ENCODE measurements at regions not wholly inside any gene's neighbourhood (a gene's known extent, or its start where the extent isn't known, plus 50 kb on each side); places are given as distances from the start of the nearest gene placed in this dataset.

DNA sequence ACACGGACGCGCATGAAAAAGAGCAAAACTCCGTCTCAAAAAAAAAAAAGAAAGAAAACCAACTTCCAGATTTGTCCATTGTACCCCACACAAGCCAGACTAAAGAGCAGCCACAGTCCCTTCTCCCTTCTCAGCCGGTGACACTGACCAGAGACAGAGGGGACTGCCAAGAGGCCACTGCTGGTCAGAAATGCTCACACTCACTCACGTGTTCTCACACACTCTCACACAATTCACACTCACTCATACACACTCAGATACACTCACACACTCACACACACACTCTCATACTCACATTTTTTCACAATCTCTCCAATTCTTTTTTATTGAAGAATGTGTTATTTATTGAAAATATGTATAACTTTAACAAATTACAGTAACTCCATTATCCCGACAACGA, 90.8 kb upstream of the RAB4A start:
- Histone ChIP-seq H3K4me1 (ENCODE audit: insufficient read depth) (no peaks in the 10 kb centered on the region), H3K4me3 (no peak overlapping the region), H3K27me3 (no peaks in the 10 kb centered on the region), H3K9me3 (no peaks in the 10 kb centered on the region), H3K27ac (no peak overlapping the region), H3K36me3 (no peaks in the 10 kb centered on the region)
- TF ChIP-seq EP300 (IDR thresholded peaks at IDR 0.05) = no peak
- no peak for TF ChIP-seq POLR2A (IDR thresholded peaks at IDR 0.05)
- TF ChIP-seq, protein P1, sequence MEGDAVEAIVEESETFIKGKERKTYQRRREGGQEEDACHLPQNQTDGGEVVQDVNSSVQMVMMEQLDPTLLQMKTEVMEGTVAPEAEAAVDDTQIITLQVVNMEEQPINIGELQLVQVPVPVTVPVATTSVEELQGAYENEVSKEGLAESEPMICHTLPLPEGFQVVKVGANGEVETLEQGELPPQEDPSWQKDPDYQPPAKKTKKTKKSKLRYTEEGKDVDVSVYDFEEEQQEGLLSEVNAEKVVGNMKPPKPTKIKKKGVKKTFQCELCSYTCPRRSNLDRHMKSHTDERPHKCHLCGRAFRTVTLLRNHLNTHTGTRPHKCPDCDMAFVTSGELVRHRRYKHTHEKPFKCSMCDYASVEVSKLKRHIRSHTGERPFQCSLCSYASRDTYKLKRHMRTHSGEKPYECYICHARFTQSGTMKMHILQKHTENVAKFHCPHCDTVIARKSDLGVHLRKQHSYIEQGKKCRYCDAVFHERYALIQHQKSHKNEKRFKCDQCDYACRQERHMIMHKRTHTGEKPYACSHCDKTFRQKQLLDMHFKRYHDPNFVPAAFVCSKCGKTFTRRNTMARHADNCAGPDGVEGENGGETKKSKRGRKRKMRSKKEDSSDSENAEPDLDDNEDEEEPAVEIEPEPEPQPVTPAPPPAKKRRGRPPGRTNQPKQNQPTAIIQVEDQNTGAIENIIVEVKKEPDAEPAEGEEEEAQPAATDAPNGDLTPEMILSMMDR (IDR thresholded peaks at IDR 0.05) = no peak
- 79 to 85% (median 82%) methylated on average over 8 of the region's 8 CpGs for WGBS, 3 donors
- intact Hi-C loops (cut with DNase I) = no loop called here
- no peak for DNase-seq

DNA sequence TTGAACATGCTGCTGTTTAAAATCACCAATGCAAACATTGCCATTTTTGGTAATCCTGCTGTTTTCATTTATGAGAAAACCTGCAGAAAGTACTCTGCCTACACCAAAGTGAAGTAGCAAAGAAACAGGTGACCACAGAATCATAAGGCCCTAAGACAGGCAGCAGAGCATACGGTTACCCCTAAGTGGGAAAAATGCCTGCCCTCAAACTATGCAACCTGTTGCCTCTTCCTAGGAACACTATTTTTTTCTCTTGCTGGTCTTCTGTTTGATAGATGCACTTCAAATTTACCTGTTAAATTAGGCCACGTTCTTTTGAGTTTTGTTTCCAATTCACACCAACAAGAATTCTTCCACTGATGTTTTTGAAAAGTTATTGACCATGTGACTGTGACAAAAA, 89.5 kb upstream of the RAB4A start:
- H3K27ac ChIP-seq = no peak overlapping the region
- no peak overlapping the region for H3K4me3 ChIP-seq
- H3K36me3 ChIP-seq = no peaks in the 10 kb centered on the region
- no peak for TF ChIP-seq EP300 (IDR thresholded peaks at IDR 0.05)
- no peak for TF ChIP-seq POLR2A (IDR thresholded peaks at IDR 0.05)
- TF ChIP-seq, protein P1 (IDR thresholded peaks at IDR 0.05) = no peak
- no peaks in the 10 kb centered on the region for H3K27me3 ChIP-seq
- H3K9me3 ChIP-seq = no peaks in the 10 kb centered on the region
- H3K4me1 ChIP-seq (ENCODE audit: insufficient read depth) = no peaks in the 10 kb centered on the region
- 92 to 95% (median 93%) methylated on average over 2 of the region's 2 CpGs for WGBS, 3 donors
- no peak for DNase-seq
- intact Hi-C loops (cut with DNase I) = no loop called here

DNA sequence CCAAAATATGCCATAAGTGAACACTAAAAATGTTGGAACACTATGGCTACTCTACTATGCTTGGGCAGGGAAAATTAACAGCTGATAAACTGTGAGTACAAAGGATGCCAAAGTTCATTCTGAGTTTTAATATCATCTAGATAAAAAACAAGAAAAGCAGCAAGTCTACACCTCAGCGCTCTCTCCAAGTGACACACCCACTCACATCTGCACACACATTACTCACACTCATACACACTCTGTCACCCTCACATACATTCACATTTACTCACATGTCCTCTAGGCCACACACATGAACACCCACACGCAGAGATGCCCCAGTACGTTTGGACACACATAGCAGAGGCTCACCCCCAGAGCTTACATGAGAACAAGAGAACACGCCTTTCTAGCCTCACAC, 87.3 kb upstream of the RAB4A start:
- TF ChIP-seq EP300 (IDR thresholded peaks at IDR 0.05) (no peak), POLR2A (IDR thresholded peaks at IDR 0.05) (no peak)
- TF ChIP-seq, protein P1 (IDR thresholded peaks at IDR 0.05) = no peak
- H3K4me3 ChIP-seq = no peak overlapping the region
- no peaks in the 10 kb centered on the region for H3K27me3 ChIP-seq
- no peaks in the 10 kb centered on the region for H3K36me3 ChIP-seq
- WGBS, 3 donors = 91 to 93% (median 91%) methylated on average over 4 of the region's 4 CpGs
- intact Hi-C loops (cut with DNase I) = no loop called here
- H3K9me3 ChIP-seq = no peaks in the 10 kb centered on the region
- no peak overlapping the region for H3K27ac ChIP-seq
- no peaks in the 10 kb centered on the region for H3K4me1 ChIP-seq (ENCODE audit: insufficient read depth)
- DNase-seq = no peak

DNA sequence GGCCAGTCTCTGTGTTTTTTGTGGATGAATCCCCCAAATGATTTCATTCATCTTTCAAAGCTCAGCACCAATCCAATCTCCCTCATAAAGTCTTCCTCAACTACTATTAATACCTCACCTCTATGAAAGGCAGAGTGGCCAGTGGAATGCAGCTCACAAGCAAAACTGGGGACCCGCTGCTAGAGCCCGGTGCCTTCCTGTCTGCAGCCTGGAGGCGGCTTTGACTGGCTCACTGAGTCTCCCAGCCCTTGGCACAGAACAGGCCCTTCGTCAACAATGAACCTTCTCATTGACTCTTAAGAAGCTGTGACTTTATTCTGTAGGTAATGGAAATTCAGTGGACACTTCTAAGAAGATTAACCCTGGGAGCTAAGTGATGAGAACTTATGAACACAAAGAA, 86.8 kb upstream of the RAB4A start:
- H3K27me3 ChIP-seq = no peaks in the 10 kb centered on the region
- WGBS, 3 donors = 74 to 86% (median 85%) methylated on average over 4 of the region's 4 CpGs
- no peak overlapping the region for H3K4me3 ChIP-seq
- H3K9me3 ChIP-seq = no peaks in the 10 kb centered on the region
- no peaks in the 10 kb centered on the region for H3K36me3 ChIP-seq
- no peaks in the 10 kb centered on the region for H3K4me1 ChIP-seq (ENCODE audit: insufficient read depth)
- no peak overlapping the region for H3K27ac ChIP-seq
- TF ChIP-seq, protein P1 (IDR thresholded peaks at IDR 0.05) = no peak
- TF ChIP-seq POLR2A (IDR thresholded peaks at IDR 0.05) (no peak), EP300 (IDR thresholded peaks at IDR 0.05) (no peak)
- intact Hi-C loops (cut with DNase I) = no loop called here
- no peak for DNase-seq

DNA sequence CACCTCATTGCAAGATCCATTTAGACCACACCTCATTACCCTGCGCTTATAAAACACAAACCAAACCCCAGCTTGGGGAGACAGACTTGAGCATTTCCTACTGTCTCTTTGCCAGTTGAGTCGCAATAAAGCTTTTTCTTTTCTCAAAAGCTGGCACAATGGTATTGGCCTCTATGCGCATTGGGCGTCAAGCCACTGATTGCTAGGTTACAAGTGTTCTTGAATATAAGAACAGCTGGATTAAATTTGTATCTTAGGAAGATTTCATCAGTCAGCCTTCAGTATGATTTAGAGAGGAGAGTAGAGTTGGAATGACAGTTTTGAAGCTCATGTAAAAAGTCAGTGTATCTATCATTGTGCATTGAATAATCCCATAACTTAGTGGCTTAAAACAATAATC, 84.9 kb upstream of the RAB4A start:
- Histone ChIP-seq H3K9me3 (no peaks in the 10 kb centered on the region), H3K36me3 (no peaks in the 10 kb centered on the region), H3K4me3 (no peak overlapping the region), H3K27me3 (no peaks in the 10 kb centered on the region), H3K4me1 (ENCODE audit: insufficient read depth) (no peaks in the 10 kb centered on the region), H3K27ac (no peak overlapping the region)
- 94 to 98% (median 96%) methylated on average over 4 of the region's 4 CpGs for WGBS, 3 donors
- DNase-seq = no peak
- TF ChIP-seq, protein P1 (IDR thresholded peaks at IDR 0.05) = no peak
- intact Hi-C loops (cut with DNase I) = no loop called here

All from ovary (tissue), 7 donors.